NCI-H510A treated with DMSO at 0.1 percent for 48 hours (cell line): ENCODE measurements at regions not wholly inside any gene's neighbourhood (a gene's known extent, or its start where the extent isn't known, plus 50 kb on each side); places are given as distances from the start of the nearest gene placed in this dataset.
A peak's percentile ranks its signal among the peaks of the same experiment; 100 is the strongest.

Source experiments
- DNase-seq: peaks from one replicate; lab custom pipeline; 2025; lab: John Stamatoyannopoulos, UW

DNA sequence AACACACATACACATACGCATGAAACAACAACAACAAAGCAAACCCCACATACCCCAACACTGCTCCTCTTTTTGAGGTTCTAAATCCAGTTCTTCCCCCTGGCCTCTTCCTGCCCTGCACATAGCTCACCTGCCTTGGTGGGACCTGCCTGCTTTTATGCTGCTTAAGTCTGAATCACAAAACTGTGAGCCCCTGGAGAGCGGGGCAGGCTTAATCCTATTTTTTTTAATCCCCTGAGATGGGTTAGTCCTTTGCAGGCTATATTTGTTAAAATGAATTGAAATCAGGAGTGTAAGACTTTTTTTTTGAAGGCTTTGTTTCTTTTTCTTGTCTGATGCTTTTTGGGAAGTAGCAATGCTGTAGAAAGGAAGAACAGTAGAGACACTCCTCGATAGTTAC lies 84.6 kb upstream of the MAX start:
- DNase-seq: no peak

DNA sequence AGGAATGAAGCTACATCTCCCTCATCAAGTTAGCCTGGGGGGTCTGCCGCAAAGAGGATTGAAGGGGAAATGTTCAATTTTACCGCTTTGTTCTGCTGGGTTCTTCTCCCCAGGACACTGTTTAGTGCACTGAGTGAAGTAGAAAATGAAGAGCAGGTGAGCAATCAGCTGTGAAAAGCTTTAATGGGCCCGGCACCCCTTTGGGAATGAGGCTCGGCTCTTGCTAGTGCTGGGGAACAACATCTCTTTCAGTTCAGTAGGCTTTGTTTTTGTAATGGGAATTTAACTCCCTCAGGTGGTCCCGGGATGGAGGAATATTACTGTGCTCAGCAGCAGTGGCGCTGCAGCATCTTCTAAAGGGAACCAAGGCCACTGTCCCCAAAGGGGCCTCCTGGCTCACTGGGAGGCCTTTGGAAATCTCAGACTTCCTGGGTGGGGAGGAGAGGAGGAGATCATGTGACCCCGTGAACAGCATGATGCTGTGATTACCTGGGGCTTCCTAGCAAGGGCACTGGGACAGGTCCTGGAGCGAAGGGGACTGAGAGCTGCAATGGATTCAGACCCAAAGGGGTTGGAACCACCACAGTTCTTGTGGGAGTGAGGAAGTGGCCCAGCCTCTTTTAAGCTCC lies 85.2 kb upstream of the MAX start:
- DNase-seq: no peak

- no peak for DNase-seq
These were observed 88.0 kb upstream of the MAX start for GRCh38 chr14:65190312-65190711.

GRCh38 chr14:65191716-65192115 lies 89.4 kb upstream of the MAX start:
- no peak for DNase-seq

GRCh38 chr14:65192686-65193085 lies 90.4 kb upstream of the MAX start:
- no peak for DNase-seq

- DNase-seq: no peak
These were observed 91.7 kb upstream of the MAX start for GRCh38 chr14:65193916-65194590.

GRCh38 chr14:65195042-65195719 lies 92.9 kb upstream of the MAX start:
- DNase-seq: no peak

DNA sequence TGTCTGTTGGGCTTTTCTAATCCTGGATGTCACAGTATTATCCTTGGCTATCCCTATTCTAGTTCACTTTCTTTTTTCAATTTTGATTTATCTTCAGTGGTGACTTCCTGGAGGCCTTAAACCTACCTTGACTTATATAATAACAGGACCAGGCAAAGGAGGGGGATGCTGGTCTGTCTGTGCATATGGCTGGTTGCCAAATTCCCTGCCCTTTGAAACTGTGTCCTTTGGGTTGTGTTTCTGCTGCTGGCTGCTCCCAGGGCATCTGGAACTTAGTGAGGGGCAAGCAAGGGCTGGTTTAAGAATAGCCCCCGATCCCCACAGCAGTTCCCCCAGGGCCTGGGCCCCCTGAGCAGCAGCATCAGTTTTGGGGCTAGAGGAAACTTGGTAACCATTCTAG lies 96.0 kb upstream of the MAX start:
- DNase-seq: no peak

- no peak for DNase-seq
These were observed 98.1 kb upstream of the MAX start for GRCh38 chr14:65200454-65200853.

DNA sequence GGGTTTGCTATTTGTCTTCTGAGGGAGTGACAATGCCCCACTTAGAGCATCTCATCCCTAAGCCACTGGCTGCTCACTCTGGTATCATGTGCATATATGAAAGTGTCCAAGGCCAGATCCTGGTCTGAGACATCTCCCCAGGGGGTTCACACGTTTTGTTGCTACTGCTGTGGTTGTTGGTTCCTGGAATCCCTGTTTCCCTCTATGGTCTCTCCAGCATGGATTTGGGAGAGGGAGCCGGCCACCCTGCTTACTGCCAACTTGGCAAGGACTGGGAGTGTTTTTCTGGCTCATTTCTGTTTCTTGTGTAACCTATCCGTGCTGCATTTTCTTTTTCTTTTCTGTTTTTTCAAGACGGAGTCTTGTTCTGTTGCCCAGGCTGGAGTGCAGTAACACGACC lies 101.3 kb upstream of the MAX start:
- DNase-seq: no peak

- DNase-seq: no peak
These were observed 101.7 kb upstream of the MAX start for GRCh38 chr14:65204056-65204455.

DNA sequence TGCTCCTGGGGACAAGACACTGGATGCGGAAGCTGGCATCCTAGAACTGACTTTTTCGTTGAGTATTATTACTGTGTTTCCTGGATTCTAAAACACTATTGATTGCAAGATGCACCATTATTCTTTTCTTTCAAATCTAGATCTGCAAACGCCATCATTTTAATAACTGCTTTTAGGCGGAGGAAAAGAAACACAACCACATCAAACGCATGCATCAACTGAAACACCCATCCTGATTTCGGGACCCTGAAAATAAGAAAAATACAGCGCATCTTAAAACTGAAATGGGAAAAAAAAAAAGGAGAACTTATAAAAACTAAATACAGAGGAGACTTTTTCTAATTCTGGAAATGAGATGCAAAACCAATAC lies 103.7 kb upstream of the MAX start:
- DNase-seq: no peak

DNA sequence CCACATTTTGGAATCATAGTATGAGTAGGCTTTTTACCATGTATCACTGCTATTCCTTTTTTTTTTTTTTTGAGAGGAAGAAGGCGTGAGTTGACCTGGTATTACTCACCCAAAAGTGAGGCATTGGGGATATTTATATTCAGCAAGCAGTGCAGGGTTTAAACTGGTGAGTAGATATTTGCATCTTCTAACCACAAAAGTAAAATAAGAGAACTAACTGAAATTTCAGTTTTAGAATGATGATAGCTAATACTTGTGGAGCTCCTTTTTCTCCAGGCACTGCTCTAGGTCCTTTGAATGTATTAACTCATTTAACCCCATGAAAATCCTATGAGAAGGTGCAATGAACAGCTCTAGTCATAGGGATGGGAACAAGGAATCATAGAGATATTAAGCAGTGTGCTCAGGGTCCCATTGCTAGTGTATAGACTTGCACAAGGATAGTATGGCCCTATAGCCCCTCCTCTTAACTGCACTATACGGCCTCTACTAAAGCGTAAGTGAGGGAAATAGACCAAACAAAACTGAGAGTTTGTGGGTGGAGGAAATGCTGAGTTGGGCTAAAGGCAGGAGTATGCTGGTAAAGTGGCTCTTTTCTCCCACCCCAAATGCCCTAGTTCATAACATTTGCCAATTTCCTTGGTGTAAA lies 104.3 kb upstream of the MAX start:
- no peak for DNase-seq

DNA sequence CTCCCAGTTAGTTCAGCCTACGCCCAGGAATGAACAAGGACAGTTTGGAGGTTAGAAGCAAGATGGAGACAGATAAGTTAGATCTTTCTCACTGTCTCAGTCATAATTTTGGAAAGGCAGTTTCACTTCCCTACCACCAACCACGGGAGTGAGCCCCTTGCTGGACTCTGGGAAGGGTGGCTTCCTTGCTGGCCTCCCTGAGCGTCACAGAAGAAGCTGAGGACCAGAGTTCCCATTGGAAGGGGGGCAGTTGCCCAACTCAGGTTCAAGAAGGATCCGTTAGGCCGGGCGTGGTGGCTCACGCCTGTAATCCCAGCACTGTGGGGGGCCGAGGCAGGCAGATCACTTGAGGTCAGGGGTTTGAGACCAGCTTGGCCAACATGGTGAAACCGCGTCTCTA lies 106.2 kb upstream of the MAX start:
- no peak for DNase-seq

DNA sequence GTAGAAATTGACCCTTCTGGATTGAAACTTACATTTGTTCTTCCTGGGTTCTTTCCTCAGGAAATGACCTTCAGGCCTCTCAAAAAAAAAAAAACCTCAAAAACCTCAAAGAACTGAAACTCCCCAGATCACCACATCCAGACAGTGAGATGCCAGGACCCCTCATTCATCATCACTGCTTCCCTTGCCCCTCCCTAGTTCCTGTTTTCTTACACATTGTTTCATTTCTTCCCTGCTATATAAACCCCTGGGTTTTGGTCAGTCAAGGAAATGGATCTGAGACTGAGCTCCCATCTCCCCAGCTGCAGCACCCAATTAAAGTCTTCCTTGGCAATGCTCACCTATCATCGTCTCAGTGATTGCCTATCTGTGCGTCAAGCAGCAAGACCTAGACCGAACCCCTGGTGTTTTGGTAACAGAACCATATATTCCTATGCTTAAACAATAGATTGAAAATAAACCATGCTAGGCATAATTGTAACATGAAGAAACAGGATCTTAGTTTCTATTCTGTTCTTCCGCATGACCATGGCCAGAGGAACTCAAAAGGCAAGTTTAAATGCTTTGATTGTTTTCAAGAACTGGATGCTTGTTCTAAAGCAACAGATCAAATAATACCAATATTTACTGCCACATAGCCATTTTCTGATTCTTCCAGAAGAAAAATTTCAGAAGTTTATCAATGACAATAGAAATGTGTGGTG lies 108.0 kb upstream of the MAX start:
- DNase-seq: no peak

GRCh38 chr14:65210822-65211182 lies 108.5 kb upstream of the MAX start:
- no peak for DNase-seq

GRCh38 chr14:65211341-65211987 lies 109.1 kb upstream of the MAX start:
- no peak for DNase-seq

- DNase-seq: no peak
These were observed 111.0 kb upstream of the MAX start for GRCh38 chr14:65213316-65213715.

DNA sequence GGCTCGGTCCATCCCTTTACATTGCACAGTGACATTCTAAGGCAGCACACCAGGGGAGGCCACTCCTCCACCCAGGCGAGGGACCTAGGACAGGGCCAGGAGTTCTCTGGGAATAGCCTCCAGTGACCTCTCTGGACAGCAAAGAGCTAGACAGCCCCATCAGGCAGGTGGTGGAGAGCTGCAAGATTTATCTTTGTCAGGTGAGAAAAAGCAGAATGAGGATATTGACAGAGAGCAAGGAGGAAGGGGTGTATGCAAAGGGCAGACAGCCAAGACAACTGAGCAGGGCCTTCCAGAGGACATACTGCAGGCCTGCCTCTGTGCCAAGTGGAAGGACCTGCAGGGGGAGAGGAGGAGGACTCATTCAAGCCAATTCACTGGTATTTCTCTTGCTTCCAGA lies 112.4 kb upstream of the MAX start:
- DNase-seq: no peak

GRCh38 chr14:65219353-65219752 lies 117.0 kb upstream of the MAX start:
- no peak for DNase-seq

DNA sequence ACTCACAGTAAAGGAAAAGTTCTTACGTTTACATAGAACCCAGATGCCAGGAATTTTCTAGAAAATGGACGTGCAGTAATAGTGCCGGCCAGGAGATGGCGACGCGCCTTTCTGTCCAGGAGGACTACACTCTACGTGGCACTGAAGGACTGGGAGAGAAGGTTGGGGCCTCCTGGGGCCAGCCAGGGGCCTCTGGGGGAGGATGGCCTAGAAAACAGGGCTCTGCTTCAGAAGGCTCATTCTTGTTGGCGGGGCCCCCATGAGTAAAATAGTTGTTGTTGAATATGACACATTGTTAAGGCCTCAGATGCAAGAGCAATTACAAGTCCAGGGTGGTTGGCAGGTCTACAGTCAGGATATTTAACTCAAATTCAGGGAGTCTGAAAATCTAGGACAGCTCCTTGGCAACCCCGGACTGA lies 120.1 kb upstream of the MAX start:
- DNase-seq: peak; percentile 68

DNA sequence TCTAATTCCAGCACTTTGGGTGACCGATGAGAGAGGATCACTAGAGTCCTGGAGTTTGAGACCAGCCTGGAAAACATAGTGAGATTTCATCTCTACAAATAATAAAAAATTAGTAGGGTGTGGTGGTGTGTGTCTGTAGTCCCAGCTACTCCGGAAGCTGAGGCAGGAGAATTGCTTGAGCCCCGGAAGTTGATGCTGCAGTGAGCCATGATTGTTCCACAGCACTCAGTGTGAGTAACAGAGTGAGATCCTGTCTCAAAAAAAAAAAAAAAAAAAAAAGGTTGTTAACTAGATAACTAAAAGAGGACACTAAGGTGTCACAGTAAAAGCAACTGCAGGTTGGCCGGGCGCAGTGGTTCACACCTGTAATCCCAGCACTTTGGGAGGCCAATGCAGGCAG lies 121.3 kb upstream of the MAX start:
- no peak for DNase-seq
